BJ (cell line): ENCODE measurements at regions not wholly inside any gene's neighbourhood (a gene's known extent, or its start where the extent isn't known, plus 50 kb on each side); places are given as distances from the start of the nearest gene placed in this dataset.

Experiments
- CTCF ChIA-PET: fragments of 350-600 bp; formaldehyde crosslinking; extraction: SDS; loops from one replicate; lab custom pipeline; 2021; ENCODE audit warnings: antibody characterized with exemption, inconsistent platforms; lab: Yijun Ruan, JAX
- POLR2A ChIA-PET: fragments of 300-600 bp; sonication (Branson Sonifier 250); formaldehyde crosslinking; extraction: SDS; loops from one replicate; lab custom pipeline; 2021; ENCODE audit warnings: antibody characterized with exemption; lab: Charles Lee
- DNase-seq: peaks from one replicate; pipeline ENCODE4 v3.0.0-alpha.2; 2011; ENCODE audit warnings: low read depth
- H3K27me3 ChIP-seq: 2 replicates; pipeline ENCODE4 v1.6.0; 2011; ENCODE audit warnings: low read length; ENCODE audit not compliant: control insufficient read depth, insufficient read depth
- H3K36me3 ChIP-seq: 2 replicates; pipeline ENCODE4 v1.5.1; 2011; ENCODE audit warnings: low read length; ENCODE audit not compliant: control insufficient read depth, insufficient read depth
- H3K4me3 ChIP-seq: 2 replicates; pipeline ENCODE4 v1.5.1; 2011; ENCODE audit warnings: low read depth, mild to moderate bottlenecking, control low read depth, low read length
- CTCF ChIP-seq: IDR thresholded peaks from 2 replicates; pipeline ENCODE4 v1.5.1; 2011; ENCODE audit warnings: low read depth, mild to moderate bottlenecking, control low read depth, inconsistent platforms, low read length, moderate library complexity; ENCODE audit not compliant: insufficient read depth

GRCh38 chr7:11243739-11244138 is 270.1 kb downstream of the PHF14 start:
- H3K27me3 ChIP-seq: no peaks in the 10 kb centered on the region
- no peak for DNase-seq
- POLR2A ChIA-PET: no interaction called here
- CTCF ChIA-PET: no interaction called here
- TF ChIP-seq CTCF: no peak
- no peak overlapping the region for H3K4me3 ChIP-seq
- H3K36me3 ChIP-seq: no peaks in the 10 kb centered on the region

DNA sequence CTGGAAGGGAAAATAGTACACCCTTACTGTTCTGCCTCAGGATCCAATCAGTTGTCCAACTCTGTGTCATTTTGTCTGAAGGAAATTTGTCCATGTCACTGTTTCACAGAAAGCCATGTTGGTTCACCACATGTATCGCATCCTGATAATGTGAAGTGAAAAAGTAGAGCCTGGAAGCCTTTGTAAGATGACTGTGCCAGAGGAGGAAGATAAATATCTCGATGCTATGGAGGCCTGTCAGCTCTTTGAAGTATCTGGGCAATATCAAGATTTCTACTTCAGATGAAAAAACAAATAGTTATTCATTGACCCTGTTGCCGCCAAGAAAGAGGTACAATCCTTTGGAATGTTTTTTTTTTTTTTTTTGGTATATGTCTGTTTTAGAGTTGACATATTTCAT is 270.5 kb downstream of the PHF14 start:
- Histone ChIP-seq H3K27me3 (no peaks in the 10 kb centered on the region), H3K36me3 (no peaks in the 10 kb centered on the region), H3K4me3 (no peak overlapping the region)
- CTCF ChIA-PET: no interaction called here
- POLR2A ChIA-PET: no interaction called here
- TF ChIP-seq CTCF: no peak
- DNase-seq: no peak

- TF ChIP-seq CTCF: no peak
- no peaks in the 10 kb centered on the region for H3K36me3 ChIP-seq
- ChIA-PET POLR2A (no interaction called here), CTCF (no interaction called here)
- H3K27me3 ChIP-seq: no peaks in the 10 kb centered on the region
- H3K4me3 ChIP-seq: no peak overlapping the region
- no peak for DNase-seq
Measured at GRCh38 chr7:11247545-11247944, 273.9 kb downstream of the PHF14 start.

DNA sequence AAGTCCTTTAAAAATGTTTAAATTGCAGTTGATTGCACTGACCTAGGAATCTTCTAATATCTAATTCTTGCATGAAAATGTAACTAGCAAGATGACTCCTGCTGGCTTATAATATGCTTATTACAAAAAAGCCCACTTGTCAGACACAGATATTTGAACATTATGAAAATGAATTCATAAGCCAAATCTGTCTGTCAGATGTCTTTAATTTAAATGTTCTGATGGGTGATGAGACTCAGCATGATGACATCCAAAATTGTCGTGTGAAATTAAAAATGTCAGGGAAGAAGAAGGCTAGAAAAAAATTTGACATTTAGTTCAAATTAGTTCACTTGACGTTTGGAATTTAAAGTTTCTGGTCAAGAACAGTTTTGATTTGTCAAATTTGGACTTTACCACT is 277.8 kb downstream of the PHF14 start:
- Histone ChIP-seq H3K27me3 (no peaks in the 10 kb centered on the region), H3K36me3 (no peaks in the 10 kb centered on the region), H3K4me3 (no peak overlapping the region)
- CTCF ChIA-PET: no interaction called here
- POLR2A ChIA-PET: no interaction called here
- DNase-seq: no peak
- TF ChIP-seq CTCF: no peak

DNA sequence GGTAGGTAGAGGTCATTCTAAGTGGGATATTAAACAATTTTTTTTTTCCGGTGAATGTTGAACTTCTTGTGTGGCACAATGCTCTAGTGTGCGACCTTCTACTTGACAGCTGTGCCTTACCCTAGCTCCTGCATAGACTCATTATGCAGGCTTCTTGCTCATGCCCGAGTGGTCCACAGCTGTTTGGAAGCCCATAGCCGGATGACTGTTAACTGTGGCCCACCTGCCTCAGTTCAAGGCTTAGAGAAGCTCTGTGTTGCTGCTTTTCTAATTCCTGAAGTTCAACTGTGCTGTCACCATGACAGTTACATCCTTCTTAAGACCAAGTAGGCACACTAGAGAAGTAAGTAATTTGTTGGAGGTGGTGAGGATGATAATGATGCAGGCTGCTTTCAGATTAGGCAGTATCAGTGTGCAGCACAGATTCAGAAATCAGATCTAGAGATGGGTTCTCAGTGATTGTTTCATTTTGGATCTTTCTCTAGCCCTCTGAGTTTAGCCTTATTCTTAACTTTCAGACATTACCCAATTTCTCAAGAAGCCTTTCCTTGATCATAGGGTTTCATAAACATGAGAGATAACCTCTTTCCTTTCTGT is 278.4 kb downstream of the PHF14 start:
- POLR2A ChIA-PET: no interaction called here
- H3K4me3 ChIP-seq: no peak overlapping the region
- H3K36me3 ChIP-seq: no peaks in the 10 kb centered on the region
- CTCF ChIA-PET: no interaction called here
- no peak for TF ChIP-seq CTCF
- DNase-seq: no peak
- H3K27me3 ChIP-seq: no peaks in the 10 kb centered on the region
